ENCODE measurements at regions not wholly inside any gene's neighbourhood (a gene's known extent, or its start where the extent isn't known, plus 50 kb on each side); places are given as distances from the start of the nearest gene placed in this dataset.

DNA sequence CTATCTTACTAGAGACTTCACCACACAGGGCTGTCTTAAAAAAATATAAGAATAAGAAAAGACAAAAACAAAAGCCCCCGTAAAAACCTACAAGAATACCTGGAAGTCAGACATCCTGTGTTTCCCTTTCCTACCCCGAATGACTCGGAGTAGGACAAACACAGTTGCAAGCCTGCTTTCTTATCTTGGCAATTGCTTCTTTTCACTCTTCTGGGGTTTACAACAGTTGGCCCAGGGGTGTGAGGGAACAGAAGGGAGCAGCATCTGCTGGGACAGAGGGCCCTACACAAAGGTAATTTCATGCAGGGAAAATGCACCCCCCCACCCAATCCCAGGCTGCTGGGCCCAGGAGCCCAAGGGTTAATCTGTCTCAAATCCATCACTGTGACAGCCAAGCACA is 220.6 kb downstream of the ARHGAP12 start:
- TF ChIP-seq, protein P1, sequence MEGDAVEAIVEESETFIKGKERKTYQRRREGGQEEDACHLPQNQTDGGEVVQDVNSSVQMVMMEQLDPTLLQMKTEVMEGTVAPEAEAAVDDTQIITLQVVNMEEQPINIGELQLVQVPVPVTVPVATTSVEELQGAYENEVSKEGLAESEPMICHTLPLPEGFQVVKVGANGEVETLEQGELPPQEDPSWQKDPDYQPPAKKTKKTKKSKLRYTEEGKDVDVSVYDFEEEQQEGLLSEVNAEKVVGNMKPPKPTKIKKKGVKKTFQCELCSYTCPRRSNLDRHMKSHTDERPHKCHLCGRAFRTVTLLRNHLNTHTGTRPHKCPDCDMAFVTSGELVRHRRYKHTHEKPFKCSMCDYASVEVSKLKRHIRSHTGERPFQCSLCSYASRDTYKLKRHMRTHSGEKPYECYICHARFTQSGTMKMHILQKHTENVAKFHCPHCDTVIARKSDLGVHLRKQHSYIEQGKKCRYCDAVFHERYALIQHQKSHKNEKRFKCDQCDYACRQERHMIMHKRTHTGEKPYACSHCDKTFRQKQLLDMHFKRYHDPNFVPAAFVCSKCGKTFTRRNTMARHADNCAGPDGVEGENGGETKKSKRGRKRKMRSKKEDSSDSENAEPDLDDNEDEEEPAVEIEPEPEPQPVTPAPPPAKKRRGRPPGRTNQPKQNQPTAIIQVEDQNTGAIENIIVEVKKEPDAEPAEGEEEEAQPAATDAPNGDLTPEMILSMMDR (IDR thresholded peaks at IDR 0.05) = no peak
- TF ChIP-seq POLR2AphosphoS5 (IDR thresholded peaks at IDR 0.05; ENCODE audit: low read depth, low read length) (no peak), TCF7L2 (IDR thresholded peaks at IDR 0.05; ENCODE audit: low read depth, low read length) (no peak)
- TF ChIP-seq, protein P2, sequence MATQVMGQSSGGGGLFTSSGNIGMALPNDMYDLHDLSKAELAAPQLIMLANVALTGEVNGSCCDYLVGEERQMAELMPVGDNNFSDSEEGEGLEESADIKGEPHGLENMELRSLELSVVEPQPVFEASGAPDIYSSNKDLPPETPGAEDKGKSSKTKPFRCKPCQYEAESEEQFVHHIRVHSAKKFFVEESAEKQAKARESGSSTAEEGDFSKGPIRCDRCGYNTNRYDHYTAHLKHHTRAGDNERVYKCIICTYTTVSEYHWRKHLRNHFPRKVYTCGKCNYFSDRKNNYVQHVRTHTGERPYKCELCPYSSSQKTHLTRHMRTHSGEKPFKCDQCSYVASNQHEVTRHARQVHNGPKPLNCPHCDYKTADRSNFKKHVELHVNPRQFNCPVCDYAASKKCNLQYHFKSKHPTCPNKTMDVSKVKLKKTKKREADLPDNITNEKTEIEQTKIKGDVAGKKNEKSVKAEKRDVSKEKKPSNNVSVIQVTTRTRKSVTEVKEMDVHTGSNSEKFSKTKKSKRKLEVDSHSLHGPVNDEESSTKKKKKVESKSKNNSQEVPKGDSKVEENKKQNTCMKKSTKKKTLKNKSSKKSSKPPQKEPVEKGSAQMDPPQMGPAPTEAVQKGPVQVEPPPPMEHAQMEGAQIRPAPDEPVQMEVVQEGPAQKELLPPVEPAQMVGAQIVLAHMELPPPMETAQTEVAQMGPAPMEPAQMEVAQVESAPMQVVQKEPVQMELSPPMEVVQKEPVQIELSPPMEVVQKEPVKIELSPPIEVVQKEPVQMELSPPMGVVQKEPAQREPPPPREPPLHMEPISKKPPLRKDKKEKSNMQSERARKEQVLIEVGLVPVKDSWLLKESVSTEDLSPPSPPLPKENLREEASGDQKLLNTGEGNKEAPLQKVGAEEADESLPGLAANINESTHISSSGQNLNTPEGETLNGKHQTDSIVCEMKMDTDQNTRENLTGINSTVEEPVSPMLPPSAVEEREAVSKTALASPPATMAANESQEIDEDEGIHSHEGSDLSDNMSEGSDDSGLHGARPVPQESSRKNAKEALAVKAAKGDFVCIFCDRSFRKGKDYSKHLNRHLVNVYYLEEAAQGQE (IDR thresholded peaks at IDR 0.05; ENCODE audit: insufficient read depth in 1 of 2, low read depth in 2 of 2, low read length in 1 of 2) = no peak
